B cell (primary cell): ENCODE measurements at regions not wholly inside any gene's neighbourhood (a gene's known extent, or its start where the extent isn't known, plus 50 kb on each side); places are given as distances from the start of the nearest gene placed in this dataset.

Experiments
- ATAC-seq: fragments of 200-7000 bp; cut with Tn5 transposase; one replicate; pipeline ENCODE4 v1.10.0; 2021; ENCODE audit warnings: low read depth, mild to moderate bottlenecking, moderate number of reproducible peaks, moderate library complexity
- CTCF ChIA-PET: fragments of 350-600 bp; sonication (Branson Sonifier 250); formaldehyde crosslinking; loops from one replicate; lab custom pipeline; 2021; ENCODE audit warnings: antibody characterized with exemption, inconsistent platforms; lab: Charles Lee
- POLR2A ChIA-PET: fragments of 350-600 bp; sonication (Branson Sonifier 250); formaldehyde crosslinking; loops from one replicate; lab custom pipeline; 2021; ENCODE audit warnings: antibody characterized with exemption; lab: Charles Lee
- DNase-seq: peaks from one replicate; pipeline ENCODE4 v3.0.0; 2013
- H2AFZ ChIP-seq: 2 replicates; pipeline ENCODE4 v1.6.1; 2012; ENCODE audit warnings: mild to moderate bottlenecking, low read depth, low read length; ENCODE audit not compliant: insufficient read depth, poor library complexity, severe bottlenecking
- H3K27ac ChIP-seq, 2 donors: 1 replicate in 1 of 2; 2 replicates in 1 of 2; pipeline ENCODE4 v1.5.1; 2012 to 2013; ENCODE audit warnings: low read length in 2 of 2, mild to moderate bottlenecking in 2 of 2, moderate library complexity in 1 of 2
- H3K27me3 ChIP-seq, 4 experiments: fragments of 200-600 bp in 1 of 4; sonication (generic) in 1 of 4; replicated peaks in 1 of 4; 1 replicate in 2 of 4; 2 replicates in 2 of 4; pipeline versions ENCODE4 v1.6.1 to v1.7.0; 2013 to 2016; ENCODE audit warnings: low read length in 3 of 4, mild to moderate bottlenecking in 2 of 4, mixed read lengths in 1 of 4, moderate library complexity in 1 of 4; ENCODE audit not compliant: insufficient read depth in 4 of 4, control insufficient read depth in 3 of 4; ENCODE audit errors: control extremely low read depth in 1 of 4
- H3K36me3 ChIP-seq, 2 experiments: replicated peaks in 1 of 2; 1 replicate in 1 of 2; 2 replicates in 1 of 2; pipeline versions ENCODE4 v1.6.1 to v1.7.1; 2013; ENCODE audit warnings: low read length in 1 of 2; ENCODE audit not compliant: insufficient read depth in 2 of 2, control insufficient read depth in 1 of 2; ENCODE audit errors: control extremely low read depth in 1 of 2, extremely low read depth in 1 of 2
- H3K4me1 ChIP-seq, 2 donors: fragments of 200-600 bp in 1 of 2; sonication (generic) in 1 of 2; 1 replicate in 1 of 2; 2 replicates in 1 of 2; pipeline versions ENCODE4 v1.5.1 to v1.6.1; 2013 to 2017; ENCODE audit warnings: low read length in 2 of 2; ENCODE audit not compliant: control insufficient read depth in 2 of 2, insufficient read depth in 2 of 2
- H3K4me2 ChIP-seq: replicated peaks from 2 replicates; pipeline ENCODE3; 2012; ENCODE audit warnings: mild to moderate bottlenecking, low read depth, low read length; ENCODE audit not compliant: poor library complexity, severe bottlenecking
- H3K4me3 ChIP-seq, 5 experiments: fragments of 200-600 bp in 1 of 5; sonication (generic) in 1 of 5; 1 replicate in 3 of 5; 2 replicates in 2 of 5; pipeline versions ENCODE4 v1.5.1 to v1.7.0; 2011 to 2016; ENCODE audit warnings: low read length in 4 of 5, mild to moderate bottlenecking in 4 of 5, low read depth in 2 of 5, control low read depth in 1 of 5, moderate library complexity in 1 of 5; ENCODE audit not compliant: insufficient read depth in 1 of 5; ENCODE audit errors: control extremely low read depth in 1 of 5, extremely low read depth in 1 of 5
- H3K79me2 ChIP-seq: fragments of 200-600 bp; sonication (generic); one replicate; pipeline ENCODE4 v1.6.0; 2016; ENCODE audit warnings: low read length; ENCODE audit not compliant: control insufficient read depth, insufficient read depth
- H3K9ac ChIP-seq: fragments of 200-600 bp; sonication (generic); 2 replicates; pipeline ENCODE4 v1.6.1; 2017; ENCODE audit warnings: mild to moderate bottlenecking, low read length, moderate library complexity
- H3K9me3 ChIP-seq, 3 donors: one replicate each; pipeline versions ENCODE4 v1.6.1 to v1.7.1; 2013; ENCODE audit warnings: low read length in 2 of 3; ENCODE audit not compliant: control insufficient read depth in 2 of 3, insufficient read depth in 1 of 3; ENCODE audit errors: control extremely low read depth in 1 of 3
- H4K20me1 ChIP-seq: 2 replicates; pipeline ENCODE4 v1.6.0; 2012; ENCODE audit warnings: mild to moderate bottlenecking, low read length; ENCODE audit not compliant: insufficient read depth, control insufficient read depth, poor library complexity, severe bottlenecking
- H3K27ac Mint-ChIP-seq: one replicate; pipeline ENCODE4 v1.8.0; 2021; ENCODE audit warnings: mixed read lengths
- H3K27me3 Mint-ChIP-seq: one replicate; pipeline ENCODE4 v1.8.0; 2021; ENCODE audit warnings: mixed read lengths
- H3K4me1 Mint-ChIP-seq: one replicate; pipeline ENCODE4 v1.8.0; 2021; ENCODE audit warnings: mixed read lengths
- H3K4me3 Mint-ChIP-seq: one replicate; pipeline ENCODE4 v1.8.0; 2021; ENCODE audit warnings: mixed read lengths
- H3K9me3 Mint-ChIP-seq: one replicate; pipeline ENCODE4 v1.8.0; 2022; ENCODE audit warnings: mixed read lengths; ENCODE audit not compliant: insufficient read depth
- EZH2 ChIP-seq: IDR thresholded peaks from 2 replicates; pipeline ENCODE4 v1.6.1; 2012; ENCODE audit warnings: borderline replicate concordance, low read depth, mild to moderate bottlenecking, moderate library complexity, low read length; ENCODE audit not compliant: insufficient read depth, poor library complexity, severe bottlenecking
- WGBS: methylation state at CpG from one replicate; pipeline ENCODE4 v1.1.5; 2013; ENCODE audit warnings: missing lambda C conversion rate; ENCODE audit not compliant: insufficient coverage; 5-methylcytosine and 5-hydroxymethylcytosine counted together
- intact Hi-C: fragments of 100-400 bp; cut with micrococcal nuclease; formaldehyde crosslinking; loops from one replicate; pipeline ENCODE4 v1.10.0; 2022
- TF ChIP-seq, protein P1 (sequence below): fragments of 200-600 bp; IDR thresholded peaks from one replicate; pipeline ENCODE4 v1.8.0; 2022; ENCODE audit warnings: antibody characterized with exemption, mild to moderate bottlenecking

DNA sequence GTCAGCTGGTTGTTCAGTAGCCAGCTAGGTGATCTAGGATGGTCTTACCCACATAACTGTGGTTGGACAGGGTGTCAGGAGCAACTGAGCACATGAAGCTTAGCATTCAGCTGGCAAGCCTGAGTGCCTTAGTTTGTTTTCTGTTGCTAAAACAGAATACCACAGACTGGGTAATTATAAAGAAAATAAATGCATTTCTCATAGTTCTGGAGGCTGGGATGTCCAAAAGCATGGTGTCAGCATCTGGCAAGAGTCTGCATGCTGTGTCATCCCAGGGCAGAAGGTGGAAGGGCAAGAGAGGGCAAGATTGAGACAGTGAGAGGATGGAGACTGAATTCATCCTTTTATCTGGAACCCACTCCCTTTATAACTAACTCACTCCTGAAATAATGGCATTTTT, 921.5 kb downstream of the TLE4 start:
- Mint-ChIP-seq H3K27me3 (no peaks in the 10 kb centered on the region), H3K4me1 (no peaks in the 10 kb centered on the region), H3K9me3 (peaks cover 4% of the 10 kb centered on the region), H3K27ac (no peak overlapping the region), H3K4me3 (no peak overlapping the region)
- Histone ChIP-seq H2AFZ (no peak overlapping the region), H3K9me3 (peaks cover 0 to 6% (median 0%) of the 10 kb centered on the region in 3 donors), H3K4me1 (no peaks in the 10 kb centered on the region), H3K4me2 (no peak overlapping the region), H3K9ac (no peak overlapping the region), H3K79me2 (no peaks in the 10 kb centered on the region), H3K4me3 (no peak overlapping the region), H4K20me1 (no peaks in the 10 kb centered on the region), H3K36me3 (no peaks in the 10 kb centered on the region), H3K27me3 (no peaks in the 10 kb centered on the region), H3K27ac (no peak overlapping the region)
- POLR2A ChIA-PET: no interaction called here
- CTCF ChIA-PET: interaction anchor here (1.7 kb wide), 1 partner anchor 9 kb away, joined by 3 read pairs; no protein-coding TSS in a partner anchor
- TF ChIP-seq EZH2: no peak
- TF ChIP-seq, protein P1, sequence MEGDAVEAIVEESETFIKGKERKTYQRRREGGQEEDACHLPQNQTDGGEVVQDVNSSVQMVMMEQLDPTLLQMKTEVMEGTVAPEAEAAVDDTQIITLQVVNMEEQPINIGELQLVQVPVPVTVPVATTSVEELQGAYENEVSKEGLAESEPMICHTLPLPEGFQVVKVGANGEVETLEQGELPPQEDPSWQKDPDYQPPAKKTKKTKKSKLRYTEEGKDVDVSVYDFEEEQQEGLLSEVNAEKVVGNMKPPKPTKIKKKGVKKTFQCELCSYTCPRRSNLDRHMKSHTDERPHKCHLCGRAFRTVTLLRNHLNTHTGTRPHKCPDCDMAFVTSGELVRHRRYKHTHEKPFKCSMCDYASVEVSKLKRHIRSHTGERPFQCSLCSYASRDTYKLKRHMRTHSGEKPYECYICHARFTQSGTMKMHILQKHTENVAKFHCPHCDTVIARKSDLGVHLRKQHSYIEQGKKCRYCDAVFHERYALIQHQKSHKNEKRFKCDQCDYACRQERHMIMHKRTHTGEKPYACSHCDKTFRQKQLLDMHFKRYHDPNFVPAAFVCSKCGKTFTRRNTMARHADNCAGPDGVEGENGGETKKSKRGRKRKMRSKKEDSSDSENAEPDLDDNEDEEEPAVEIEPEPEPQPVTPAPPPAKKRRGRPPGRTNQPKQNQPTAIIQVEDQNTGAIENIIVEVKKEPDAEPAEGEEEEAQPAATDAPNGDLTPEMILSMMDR: no peak
- intact Hi-C loops: no loop called here
- ATAC-seq (no peak), DNase-seq (no peak)

DNA sequence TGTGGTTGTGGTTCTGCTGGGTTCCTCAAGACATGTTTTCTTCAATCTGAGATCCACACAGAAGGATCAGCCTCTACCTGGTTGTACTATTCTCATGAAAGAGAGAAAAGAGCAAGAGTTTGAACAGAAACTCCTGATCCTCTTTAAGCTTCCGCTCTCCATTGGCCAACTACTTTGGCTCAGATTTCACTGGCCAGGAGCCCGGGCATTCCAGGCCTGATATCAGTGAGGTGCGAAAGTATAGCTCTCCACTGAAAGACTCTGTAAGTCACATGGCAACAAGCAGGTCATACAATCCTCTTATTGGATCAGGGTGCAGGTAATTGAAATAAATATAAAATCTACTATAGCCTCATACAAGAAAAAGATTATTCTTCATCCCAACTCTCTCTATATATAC, 920.5 kb downstream of the TLE4 start:
- Histone ChIP-seq H4K20me1 (no peaks in the 10 kb centered on the region), H3K4me3 (no peak overlapping the region), H3K27me3 (no peaks in the 10 kb centered on the region), H3K4me1 (no peaks in the 10 kb centered on the region), H3K27ac (no peak overlapping the region), H3K36me3 (no peaks in the 10 kb centered on the region), H3K4me2 (no peak overlapping the region), H3K9ac (no peak overlapping the region), H3K79me2 (no peaks in the 10 kb centered on the region), H2AFZ (no peak overlapping the region), H3K9me3 (peaks cover 0 to 6% (median 0%) of the 10 kb centered on the region in 3 donors)
- no CpG with 5 or more reads among the region's 3 CpGs for WGBS
- H3K27ac Mint-ChIP-seq: no peak overlapping the region
- CTCF ChIA-PET: interaction anchor here (1.7 kb wide), 1 partner anchor 8 kb away, joined by 3 read pairs; no protein-coding TSS in a partner anchor
- intact Hi-C loops: no loop called here
- POLR2A ChIA-PET: no interaction called here
- TF ChIP-seq, protein P1: no peak
- no peak for TF ChIP-seq EZH2
- no peaks in the 10 kb centered on the region for H3K4me1 Mint-ChIP-seq
- H3K4me3 Mint-ChIP-seq: no peak overlapping the region
- peaks cover 4% of the 10 kb centered on the region for H3K9me3 Mint-ChIP-seq
- ATAC-seq: no peak
- H3K27me3 Mint-ChIP-seq: no peaks in the 10 kb centered on the region
- no peak for DNase-seq
